ENCODE measurements at regions not wholly inside any gene's neighbourhood (a gene's known extent, or its start where the extent isn't known, plus 50 kb on each side); places are given as distances from the start of the nearest gene placed in this dataset.

DNA sequence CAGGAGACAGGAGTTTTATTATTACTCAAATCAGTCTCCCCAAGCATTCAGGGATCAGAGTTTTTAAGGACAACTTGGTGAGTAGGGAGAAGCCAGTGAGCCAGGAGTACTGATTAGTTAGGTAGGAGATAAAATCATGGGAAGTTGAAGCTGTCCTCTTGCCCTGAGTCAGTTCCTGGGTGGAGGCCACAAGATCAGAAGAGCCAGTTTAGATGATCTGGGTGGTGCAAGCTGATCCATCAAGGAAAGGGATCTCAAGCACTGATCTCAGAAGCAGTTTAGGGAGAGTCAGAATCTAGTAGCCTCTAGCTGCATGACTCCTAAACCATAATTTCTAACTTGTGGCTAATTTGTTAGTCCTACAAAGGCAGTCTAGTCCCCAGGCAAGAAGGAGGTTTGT, 706.5 kb upstream of the MAP3K7 start:
- Histone ChIP-seq H3K9me1 (ENCODE audit: control insufficient read depth, extremely low read depth, insufficient read depth, low read length) (no peaks in the 10 kb centered on the region), H4K20me1 (ENCODE audit: control insufficient read depth, extremely low read depth, insufficient read depth, low read length) (no peaks in the 10 kb centered on the region), H3K4me1 (ENCODE audit: control insufficient read depth, extremely low read depth, insufficient read depth, low read length) (no peaks in the 10 kb centered on the region), H3K4me3 (ENCODE audit: control insufficient read depth in 2 of 3, extremely low read depth in 1 of 3, insufficient read depth in 2 of 3, low read depth in 1 of 3, low read length in 3 of 3) (no peak overlapping the region), H2AFZ (ENCODE audit: control insufficient read depth, low read length) (no peak overlapping the region), H3K9me3 (ENCODE audit: control insufficient read depth, low read depth, low read length) (no peaks in the 10 kb centered on the region), H3K27me3 (ENCODE audit: control insufficient read depth, extremely low read depth, insufficient read depth, low read length) (no peaks in the 10 kb centered on the region), H3K27ac (ENCODE audit: control insufficient read depth, insufficient read depth, low read length) (no peak overlapping the region), H3K36me3 (ENCODE audit: control insufficient read depth in 2 of 2, extremely low read depth in 1 of 2, insufficient read depth in 2 of 2, low read length in 2 of 2) (no peaks in the 10 kb centered on the region), H3K9ac (ENCODE audit: control insufficient read depth, extremely low read depth, insufficient read depth, low read length) (no peak overlapping the region), H3K79me2 (ENCODE audit: control insufficient read depth, insufficient read depth, low read length) (no peaks in the 10 kb centered on the region), H3K4me2 (ENCODE audit: control insufficient read depth, extremely low read depth, insufficient read depth, low read depth, low read length) (no peak overlapping the region)
- DNase-seq (ENCODE audit: low read depth, low spot score) (no peak), FAIRE-seq (no peak)
- dilution Hi-C loops (cut with MboI; ENCODE audit: extremely low pct_ligation_motif_present, low sequenced_read_pairs), result no loop called here
- TF ChIP-seq EZH2 (IDR thresholded peaks at IDR 0.05; ENCODE audit: low read length), result no peak
- TF ChIP-seq, protein P1, sequence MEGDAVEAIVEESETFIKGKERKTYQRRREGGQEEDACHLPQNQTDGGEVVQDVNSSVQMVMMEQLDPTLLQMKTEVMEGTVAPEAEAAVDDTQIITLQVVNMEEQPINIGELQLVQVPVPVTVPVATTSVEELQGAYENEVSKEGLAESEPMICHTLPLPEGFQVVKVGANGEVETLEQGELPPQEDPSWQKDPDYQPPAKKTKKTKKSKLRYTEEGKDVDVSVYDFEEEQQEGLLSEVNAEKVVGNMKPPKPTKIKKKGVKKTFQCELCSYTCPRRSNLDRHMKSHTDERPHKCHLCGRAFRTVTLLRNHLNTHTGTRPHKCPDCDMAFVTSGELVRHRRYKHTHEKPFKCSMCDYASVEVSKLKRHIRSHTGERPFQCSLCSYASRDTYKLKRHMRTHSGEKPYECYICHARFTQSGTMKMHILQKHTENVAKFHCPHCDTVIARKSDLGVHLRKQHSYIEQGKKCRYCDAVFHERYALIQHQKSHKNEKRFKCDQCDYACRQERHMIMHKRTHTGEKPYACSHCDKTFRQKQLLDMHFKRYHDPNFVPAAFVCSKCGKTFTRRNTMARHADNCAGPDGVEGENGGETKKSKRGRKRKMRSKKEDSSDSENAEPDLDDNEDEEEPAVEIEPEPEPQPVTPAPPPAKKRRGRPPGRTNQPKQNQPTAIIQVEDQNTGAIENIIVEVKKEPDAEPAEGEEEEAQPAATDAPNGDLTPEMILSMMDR (optimal IDR thresholded peaks at IDR 0.05 in 1 of 3, IDR thresholded peaks at IDR 0.05 in 1 of 3, conservative IDR thresholded peaks at IDR 0.05 in 1 of 3; ENCODE audit: extremely low read depth in 1 of 3, insufficient read depth in 2 of 3, low read length in 3 of 3), result no peak

DNA sequence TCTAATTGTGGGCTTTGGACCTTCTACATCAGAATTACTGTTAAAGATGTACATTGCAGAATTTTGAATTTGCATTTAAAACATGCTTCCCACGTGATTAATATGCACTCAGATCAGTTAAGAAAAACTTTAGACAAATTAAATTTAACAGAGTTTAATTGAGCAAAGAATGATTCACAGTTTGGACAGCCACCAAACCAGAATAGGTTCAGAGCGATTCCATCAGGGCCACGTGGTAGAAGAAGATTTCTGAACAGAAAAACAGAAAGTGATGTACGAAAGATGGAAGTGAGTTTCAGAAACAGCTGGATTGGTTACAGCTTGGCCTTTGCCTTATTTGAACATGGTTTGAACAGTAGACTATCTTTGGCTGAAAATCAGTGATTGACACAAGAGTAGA, 704.2 kb upstream of the MAP3K7 start:
- Histone ChIP-seq H3K4me3 (ENCODE audit: control insufficient read depth in 2 of 3, extremely low read depth in 1 of 3, insufficient read depth in 2 of 3, low read depth in 1 of 3, low read length in 3 of 3) (no peak overlapping the region), H4K20me1 (ENCODE audit: control insufficient read depth, extremely low read depth, insufficient read depth, low read length) (no peaks in the 10 kb centered on the region), H3K4me2 (ENCODE audit: control insufficient read depth, extremely low read depth, insufficient read depth, low read depth, low read length) (no peak overlapping the region), H3K9me3 (ENCODE audit: control insufficient read depth, low read depth, low read length) (no peaks in the 10 kb centered on the region), H3K27me3 (ENCODE audit: control insufficient read depth, extremely low read depth, insufficient read depth, low read length) (no peaks in the 10 kb centered on the region), H3K9me1 (ENCODE audit: control insufficient read depth, extremely low read depth, insufficient read depth, low read length) (no peaks in the 10 kb centered on the region), H2AFZ (ENCODE audit: control insufficient read depth, low read length) (no peak overlapping the region), H3K36me3 (ENCODE audit: control insufficient read depth in 2 of 2, extremely low read depth in 1 of 2, insufficient read depth in 2 of 2, low read length in 2 of 2) (no peaks in the 10 kb centered on the region), H3K4me1 (ENCODE audit: control insufficient read depth, extremely low read depth, insufficient read depth, low read length) (no peaks in the 10 kb centered on the region), H3K9ac (ENCODE audit: control insufficient read depth, extremely low read depth, insufficient read depth, low read length) (no peak overlapping the region), H3K27ac (ENCODE audit: control insufficient read depth, insufficient read depth, low read length) (no peak overlapping the region), H3K79me2 (ENCODE audit: control insufficient read depth, insufficient read depth, low read length) (no peaks in the 10 kb centered on the region)
- DNase-seq (ENCODE audit: low read depth, low spot score) (no peak), FAIRE-seq (no peak)
- no peak for TF ChIP-seq EZH2 (IDR thresholded peaks at IDR 0.05; ENCODE audit: low read length)
- TF ChIP-seq, protein P1 (optimal IDR thresholded peaks at IDR 0.05 in 1 of 3, IDR thresholded peaks at IDR 0.05 in 1 of 3, conservative IDR thresholded peaks at IDR 0.05 in 1 of 3; ENCODE audit: extremely low read depth in 1 of 3, insufficient read depth in 2 of 3, low read length in 3 of 3), result no peak
- dilution Hi-C loops (cut with MboI; ENCODE audit: extremely low pct_ligation_motif_present, low sequenced_read_pairs), result no loop called here

Data from keratinocyte (primary cell).